HL-60 (cell line): ENCODE measurements at regions not wholly inside any gene's neighbourhood (a gene's known extent, or its start where the extent isn't known, plus 50 kb on each side); places are given as distances from the start of the nearest gene placed in this dataset.

Experiments
- POLR2AphosphoS5 ChIP-seq: IDR thresholded peaks from 2 replicates; pipeline ENCODE4 v1.6.1; 2012; ENCODE audit warnings: low read depth
- SPI1 ChIP-seq: IDR thresholded peaks from 2 replicates; pipeline ENCODE4 v1.6.1; 2012; ENCODE audit warnings: low read depth, mild to moderate bottlenecking, borderline replicate concordance
- TF ChIP-seq, protein P1 (sequence below): IDR thresholded peaks from one replicate; pipeline ENCODE4 v1.5.1; 2011; ENCODE audit warnings: low read length, control low read depth, inconsistent platforms; ENCODE audit not compliant: insufficient read depth
- TF ChIP-seq, protein P2 (sequence below): IDR thresholded peaks from 2 replicates; pipeline ENCODE4 v1.6.1; 2012; ENCODE audit warnings: low read depth; ENCODE audit not compliant: insufficient replicate concordance

DNA sequence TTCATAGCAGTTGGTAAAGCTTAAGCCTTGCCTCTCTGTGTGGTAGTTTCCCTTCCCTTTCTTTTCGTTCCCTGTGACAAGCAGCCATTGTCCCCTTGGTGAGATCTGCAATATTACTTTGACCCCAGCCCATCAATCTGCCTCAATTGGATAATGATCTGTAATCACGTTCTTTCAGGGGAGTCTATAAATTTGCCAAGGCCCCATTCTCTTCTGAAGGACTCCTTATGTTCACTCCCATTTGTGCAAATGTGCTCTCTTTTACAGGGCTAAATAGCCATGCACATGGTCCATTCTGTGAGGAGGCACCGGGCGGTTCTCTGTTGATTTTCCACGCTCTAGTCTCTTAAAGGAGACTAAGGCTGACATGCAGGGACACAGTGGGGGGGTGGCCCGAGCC lies 660.4 kb upstream of the SLC35B3 start:
- TF ChIP-seq SPI1 (no peak), POLR2AphosphoS5 (no peak)
- TF ChIP-seq, protein P1, sequence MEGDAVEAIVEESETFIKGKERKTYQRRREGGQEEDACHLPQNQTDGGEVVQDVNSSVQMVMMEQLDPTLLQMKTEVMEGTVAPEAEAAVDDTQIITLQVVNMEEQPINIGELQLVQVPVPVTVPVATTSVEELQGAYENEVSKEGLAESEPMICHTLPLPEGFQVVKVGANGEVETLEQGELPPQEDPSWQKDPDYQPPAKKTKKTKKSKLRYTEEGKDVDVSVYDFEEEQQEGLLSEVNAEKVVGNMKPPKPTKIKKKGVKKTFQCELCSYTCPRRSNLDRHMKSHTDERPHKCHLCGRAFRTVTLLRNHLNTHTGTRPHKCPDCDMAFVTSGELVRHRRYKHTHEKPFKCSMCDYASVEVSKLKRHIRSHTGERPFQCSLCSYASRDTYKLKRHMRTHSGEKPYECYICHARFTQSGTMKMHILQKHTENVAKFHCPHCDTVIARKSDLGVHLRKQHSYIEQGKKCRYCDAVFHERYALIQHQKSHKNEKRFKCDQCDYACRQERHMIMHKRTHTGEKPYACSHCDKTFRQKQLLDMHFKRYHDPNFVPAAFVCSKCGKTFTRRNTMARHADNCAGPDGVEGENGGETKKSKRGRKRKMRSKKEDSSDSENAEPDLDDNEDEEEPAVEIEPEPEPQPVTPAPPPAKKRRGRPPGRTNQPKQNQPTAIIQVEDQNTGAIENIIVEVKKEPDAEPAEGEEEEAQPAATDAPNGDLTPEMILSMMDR: no peak
- TF ChIP-seq, protein P2, sequence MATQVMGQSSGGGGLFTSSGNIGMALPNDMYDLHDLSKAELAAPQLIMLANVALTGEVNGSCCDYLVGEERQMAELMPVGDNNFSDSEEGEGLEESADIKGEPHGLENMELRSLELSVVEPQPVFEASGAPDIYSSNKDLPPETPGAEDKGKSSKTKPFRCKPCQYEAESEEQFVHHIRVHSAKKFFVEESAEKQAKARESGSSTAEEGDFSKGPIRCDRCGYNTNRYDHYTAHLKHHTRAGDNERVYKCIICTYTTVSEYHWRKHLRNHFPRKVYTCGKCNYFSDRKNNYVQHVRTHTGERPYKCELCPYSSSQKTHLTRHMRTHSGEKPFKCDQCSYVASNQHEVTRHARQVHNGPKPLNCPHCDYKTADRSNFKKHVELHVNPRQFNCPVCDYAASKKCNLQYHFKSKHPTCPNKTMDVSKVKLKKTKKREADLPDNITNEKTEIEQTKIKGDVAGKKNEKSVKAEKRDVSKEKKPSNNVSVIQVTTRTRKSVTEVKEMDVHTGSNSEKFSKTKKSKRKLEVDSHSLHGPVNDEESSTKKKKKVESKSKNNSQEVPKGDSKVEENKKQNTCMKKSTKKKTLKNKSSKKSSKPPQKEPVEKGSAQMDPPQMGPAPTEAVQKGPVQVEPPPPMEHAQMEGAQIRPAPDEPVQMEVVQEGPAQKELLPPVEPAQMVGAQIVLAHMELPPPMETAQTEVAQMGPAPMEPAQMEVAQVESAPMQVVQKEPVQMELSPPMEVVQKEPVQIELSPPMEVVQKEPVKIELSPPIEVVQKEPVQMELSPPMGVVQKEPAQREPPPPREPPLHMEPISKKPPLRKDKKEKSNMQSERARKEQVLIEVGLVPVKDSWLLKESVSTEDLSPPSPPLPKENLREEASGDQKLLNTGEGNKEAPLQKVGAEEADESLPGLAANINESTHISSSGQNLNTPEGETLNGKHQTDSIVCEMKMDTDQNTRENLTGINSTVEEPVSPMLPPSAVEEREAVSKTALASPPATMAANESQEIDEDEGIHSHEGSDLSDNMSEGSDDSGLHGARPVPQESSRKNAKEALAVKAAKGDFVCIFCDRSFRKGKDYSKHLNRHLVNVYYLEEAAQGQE: no peak
